Smooth muscle cell (in vitro differentiated cells): ENCODE measurements at regions not wholly inside any gene's neighbourhood (a gene's known extent, or its start where the extent isn't known, plus 50 kb on each side); places are given as distances from the start of the nearest gene placed in this dataset.

Experiments
- DNase-seq: peaks from one replicate; lab custom pipeline; 2025; ENCODE audit not compliant: unreplicated experiment; lab: John Stamatoyannopoulos, UW
- H2AFZ ChIP-seq: fragments of 200-600 bp; sonication (generic); 2 replicates; pipeline ENCODE4 v1.6.0; 2016; ENCODE audit warnings: antibody characterized with exemption, low read depth, mild to moderate bottlenecking
- H3F3A ChIP-seq: fragments of 200-600 bp; sonication (generic); 2 replicates; pipeline ENCODE4 v1.6.0; 2017; ENCODE audit warnings: antibody characterized with exemption, low read depth
- H3K27ac ChIP-seq: fragments of 200-600 bp; sonication (generic); 2 replicates; pipeline ENCODE4 v1.5.1; 2016; ENCODE audit warnings: low read depth, mild to moderate bottlenecking
- H3K27me3 ChIP-seq: fragments of 200-600 bp; sonication (generic); 2 replicates; pipeline ENCODE4 v1.6.1; 2016; ENCODE audit warnings: low read depth, mild to moderate bottlenecking
- H3K36me3 ChIP-seq: fragments of 200-600 bp; sonication (generic); 2 replicates; pipeline ENCODE4 v1.5.1; 2016; ENCODE audit warnings: low read depth
- H3K4me1 ChIP-seq: fragments of 200-600 bp; sonication (generic); 2 replicates; pipeline ENCODE4 v1.5.1; 2016; ENCODE audit warnings: low read depth
- H3K4me2 ChIP-seq: fragments of 200-600 bp; sonication (generic); 2 replicates; pipeline ENCODE4 v1.6.0; 2016; ENCODE audit warnings: mild to moderate bottlenecking
- H3K4me3 ChIP-seq: fragments of 200-600 bp; sonication (generic); 2 replicates; pipeline ENCODE4 v1.5.1; 2016; ENCODE audit warnings: mild to moderate bottlenecking
- H3K79me2 ChIP-seq: fragments of 200-600 bp; sonication (generic); 2 replicates; pipeline ENCODE4 v1.6.0; 2016; ENCODE audit warnings: low read depth, mild to moderate bottlenecking
- H3K9ac ChIP-seq: fragments of 200-600 bp; sonication (generic); 2 replicates; pipeline ENCODE4 v1.6.0; 2016; ENCODE audit warnings: low read depth
- H3K9me3 ChIP-seq: fragments of 200-600 bp; sonication (generic); replicated peaks from 2 replicates; pipeline ENCODE4 v1.5.1; 2016; ENCODE audit warnings: low read depth
- H4K20me1 ChIP-seq: fragments of 200-600 bp; sonication (generic); 2 replicates; pipeline ENCODE4 v1.6.0; 2016; ENCODE audit warnings: low read depth
- WGBS: methylation state at CpG from one replicate; pipeline ENCODE4 v1.1.7; 2016; ENCODE audit warnings: low lambda C conversion rate; 5-methylcytosine and 5-hydroxymethylcytosine counted together
- TF ChIP-seq, protein P1 (sequence below): fragments of 200-600 bp; sonication (generic); IDR thresholded peaks from 2 replicates; pipeline ENCODE4 v1.5.1; 2017; ENCODE audit warnings: borderline replicate concordance, mild to moderate bottlenecking, antibody characterized with exemption; ENCODE audit not compliant: insufficient read depth, poor library complexity, severe bottlenecking

DNA sequence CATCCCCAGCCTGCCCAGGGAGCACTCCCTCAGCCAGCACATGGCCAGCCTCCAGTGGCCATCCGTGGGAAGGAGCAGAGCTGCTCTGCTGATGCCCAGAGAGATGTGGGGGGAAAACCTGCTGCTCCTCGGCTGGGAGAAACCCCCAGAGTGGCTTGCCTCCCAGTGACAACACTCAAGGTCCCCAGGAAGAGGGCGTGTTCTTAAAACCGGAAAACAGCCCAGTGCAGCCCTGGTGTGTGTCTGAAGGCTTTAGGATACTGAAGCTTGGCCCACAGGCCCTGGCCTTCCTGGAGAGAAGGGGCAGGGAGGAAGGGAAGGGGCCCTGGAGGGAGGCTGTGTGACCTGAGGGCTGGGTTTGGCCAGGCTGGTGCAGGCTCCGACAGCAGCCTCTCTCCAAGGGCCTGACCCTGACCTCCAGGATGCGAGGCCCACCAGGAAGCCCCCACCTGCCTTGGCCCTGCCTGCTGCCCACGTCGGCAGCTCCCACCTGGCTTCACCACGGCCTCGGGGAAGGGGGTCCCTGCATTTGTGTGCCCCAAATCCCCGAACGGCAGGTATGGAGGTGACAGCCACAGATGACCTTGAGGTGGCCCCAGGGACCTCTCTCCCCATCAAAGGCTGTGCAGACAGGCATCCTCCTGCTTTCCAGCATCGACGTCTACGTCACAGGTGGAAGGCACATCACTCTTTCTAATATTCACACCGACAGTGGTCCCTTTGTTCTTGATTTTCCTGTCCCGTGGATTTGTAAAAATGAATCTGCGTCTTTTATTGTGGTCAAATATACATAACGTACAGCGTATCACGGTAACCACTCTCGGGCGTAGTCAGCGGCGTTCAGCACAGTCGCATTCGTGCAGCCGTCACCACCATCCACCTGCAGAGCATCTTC lies 190.0 kb upstream of the C14orf180 start:
- Histone ChIP-seq H3K4me2 (no peak overlapping the region), H3F3A (no peaks in the 10 kb centered on the region), H3K4me3 (no peak overlapping the region), H3K27ac (no peak overlapping the region), H3K9me3 (no peaks in the 10 kb centered on the region), H2AFZ (no peak overlapping the region), H3K4me1 (no peaks in the 10 kb centered on the region), H3K36me3 (no peaks in the 10 kb centered on the region), H3K9ac (no peak overlapping the region), H3K27me3 (no peaks in the 10 kb centered on the region), H4K20me1 (no peaks in the 10 kb centered on the region), H3K79me2 (no peaks in the 10 kb centered on the region)
- DNase-seq = no peak
- WGBS = 91% methylated on average over 27 of the region's 28 CpGs
- TF ChIP-seq, protein P1, sequence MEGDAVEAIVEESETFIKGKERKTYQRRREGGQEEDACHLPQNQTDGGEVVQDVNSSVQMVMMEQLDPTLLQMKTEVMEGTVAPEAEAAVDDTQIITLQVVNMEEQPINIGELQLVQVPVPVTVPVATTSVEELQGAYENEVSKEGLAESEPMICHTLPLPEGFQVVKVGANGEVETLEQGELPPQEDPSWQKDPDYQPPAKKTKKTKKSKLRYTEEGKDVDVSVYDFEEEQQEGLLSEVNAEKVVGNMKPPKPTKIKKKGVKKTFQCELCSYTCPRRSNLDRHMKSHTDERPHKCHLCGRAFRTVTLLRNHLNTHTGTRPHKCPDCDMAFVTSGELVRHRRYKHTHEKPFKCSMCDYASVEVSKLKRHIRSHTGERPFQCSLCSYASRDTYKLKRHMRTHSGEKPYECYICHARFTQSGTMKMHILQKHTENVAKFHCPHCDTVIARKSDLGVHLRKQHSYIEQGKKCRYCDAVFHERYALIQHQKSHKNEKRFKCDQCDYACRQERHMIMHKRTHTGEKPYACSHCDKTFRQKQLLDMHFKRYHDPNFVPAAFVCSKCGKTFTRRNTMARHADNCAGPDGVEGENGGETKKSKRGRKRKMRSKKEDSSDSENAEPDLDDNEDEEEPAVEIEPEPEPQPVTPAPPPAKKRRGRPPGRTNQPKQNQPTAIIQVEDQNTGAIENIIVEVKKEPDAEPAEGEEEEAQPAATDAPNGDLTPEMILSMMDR = no peak

DNA sequence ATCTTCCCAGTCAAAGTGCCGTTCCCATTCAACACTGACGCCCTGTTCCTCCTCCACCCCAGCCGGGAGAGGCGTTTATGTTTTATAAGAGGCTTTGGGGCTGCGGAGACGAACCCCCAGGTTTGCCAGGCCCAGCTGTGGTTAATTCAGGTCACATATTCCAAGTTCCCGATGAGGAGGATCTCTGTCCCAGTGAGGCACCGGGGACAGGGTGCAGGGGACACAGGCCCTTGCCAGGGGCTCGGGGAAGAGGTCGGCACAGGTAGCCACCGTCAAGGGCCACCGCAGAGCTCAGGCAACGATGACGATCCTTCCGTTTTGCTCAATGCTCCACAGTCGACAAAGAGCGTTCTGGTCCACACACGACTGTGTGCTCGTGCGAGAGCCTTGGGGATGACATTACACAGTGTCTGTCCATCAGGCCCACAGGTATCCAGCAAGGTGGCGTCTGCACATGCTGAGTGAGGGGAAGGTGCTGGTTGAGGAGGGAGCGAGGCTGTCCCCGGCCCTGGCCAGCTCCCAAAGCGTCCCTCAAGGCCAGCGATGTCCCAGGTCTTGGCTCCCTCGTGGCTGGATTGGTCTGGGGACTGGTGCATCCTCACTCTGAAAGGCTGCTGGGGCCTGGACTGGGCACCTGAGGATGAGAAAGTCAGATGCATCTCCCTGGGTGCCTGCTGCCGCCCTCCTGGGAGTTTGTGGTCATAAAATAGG lies 189.2 kb upstream of the C14orf180 start:
- no peaks in the 10 kb centered on the region for H3K4me1 ChIP-seq
- no peak overlapping the region for H3K4me3 ChIP-seq
- WGBS = 91% methylated on average over 27 of the region's 27 CpGs
- H3K4me2 ChIP-seq = no peak overlapping the region
- H2AFZ ChIP-seq = no peak overlapping the region
- H3K36me3 ChIP-seq = no peaks in the 10 kb centered on the region
- TF ChIP-seq, protein P1 = no peak
- H3K9ac ChIP-seq = no peak overlapping the region
- no peaks in the 10 kb centered on the region for H3K9me3 ChIP-seq
- H3K27me3 ChIP-seq = no peaks in the 10 kb centered on the region
- DNase-seq = no peak
- no peaks in the 10 kb centered on the region for H3K79me2 ChIP-seq
- H3F3A ChIP-seq = no peaks in the 10 kb centered on the region
- H3K27ac ChIP-seq = no peak overlapping the region
- H4K20me1 ChIP-seq = no peaks in the 10 kb centered on the region

DNA sequence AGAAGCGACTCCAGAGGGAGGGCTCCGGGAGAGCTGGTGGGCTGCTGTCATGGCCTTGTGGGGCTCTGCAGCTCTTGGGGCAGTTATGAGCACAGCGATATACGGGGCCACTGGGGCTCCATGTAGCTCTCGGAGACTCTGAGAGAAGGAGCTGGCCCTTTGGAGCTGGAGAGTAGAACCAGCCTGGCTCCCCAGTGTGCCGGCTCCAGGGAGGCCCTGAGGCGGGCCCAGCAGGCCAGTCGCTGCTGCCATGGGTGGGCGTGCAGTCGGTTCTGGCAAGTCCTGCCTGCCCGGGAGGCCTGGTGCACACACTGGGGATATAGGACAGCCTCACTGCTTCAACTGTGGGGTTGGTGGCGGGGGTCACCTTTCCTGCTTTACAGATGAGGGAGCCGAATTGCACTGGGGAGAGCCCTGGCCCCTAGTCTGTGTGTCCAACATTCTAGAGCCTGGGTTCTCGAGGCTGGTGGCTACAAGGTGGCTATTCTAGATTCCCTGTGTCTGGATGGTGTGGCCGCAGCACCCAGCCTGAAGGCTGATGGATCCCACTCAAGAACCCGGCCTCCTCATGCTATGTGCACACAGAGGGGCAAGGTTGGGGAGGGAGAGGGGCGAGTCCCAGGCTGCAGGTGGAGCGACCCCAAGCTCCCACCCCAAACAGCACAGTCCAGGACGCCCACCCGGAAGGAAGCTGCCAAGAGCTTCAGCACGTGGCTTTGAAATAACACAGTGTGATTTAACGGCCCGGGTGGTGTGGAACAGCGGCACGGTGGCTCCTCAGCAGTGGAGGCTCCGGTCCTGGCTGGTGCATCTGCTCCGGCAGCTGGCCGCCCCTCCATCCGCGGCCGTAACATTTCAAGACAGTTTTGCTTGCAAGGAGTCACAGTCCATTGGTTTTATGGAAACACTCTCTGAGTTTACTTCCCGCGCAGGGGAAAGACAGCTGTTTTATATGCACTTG lies 188.3 kb upstream of the C14orf180 start:
- Histone ChIP-seq H3K9me3 (no peaks in the 10 kb centered on the region), H2AFZ (no peak overlapping the region), H3K4me3 (no peak overlapping the region), H4K20me1 (no peaks in the 10 kb centered on the region), H3K4me2 (no peak overlapping the region), H3K36me3 (no peaks in the 10 kb centered on the region), H3K27ac (no peak overlapping the region), H3F3A (no peaks in the 10 kb centered on the region), H3K9ac (no peak overlapping the region), H3K4me1 (no peaks in the 10 kb centered on the region), H3K79me2 (no peaks in the 10 kb centered on the region), H3K27me3 (no peaks in the 10 kb centered on the region)
- TF ChIP-seq, protein P1 = no peak
- 91% methylated on average over 33 of the region's 33 CpGs for WGBS
- no peak for DNase-seq
